Fibroblast of the aortic adventitia (primary cell): ENCODE measurements at regions not wholly inside any gene's neighbourhood (a gene's known extent, or its start where the extent isn't known, plus 50 kb on each side); places are given as distances from the start of the nearest gene placed in this dataset.

ENCODE experiments used
- DNase-seq: peaks from one replicate; pipeline ENCODE4 v3.0.0-alpha.2; 2010; ENCODE audit warnings: low read depth
- H3K4me3 ChIP-seq: 2 replicates; pipeline ENCODE4 v1.5.1; 2011; ENCODE audit warnings: low read depth, mild to moderate bottlenecking, control low read depth, low read length, moderate library complexity
- CTCF ChIP-seq: IDR thresholded peaks from 2 replicates; pipeline ENCODE4 v1.5.1; 2011; ENCODE audit warnings: mild to moderate bottlenecking, low read length, control low read depth, inconsistent platforms; ENCODE audit not compliant: insufficient read depth

GRCh38 chr7:110397927-110398660, 692.8 kb upstream of the LRRN3 start:
- no peak for TF ChIP-seq CTCF
- H3K4me3 ChIP-seq: no peak overlapping the region
- no peak for DNase-seq

- TF ChIP-seq CTCF: no peak
- H3K4me3 ChIP-seq: no peak overlapping the region
- DNase-seq: no peak
These were observed 691.5 kb upstream of the LRRN3 start for GRCh38 chr7:110399421-110399820.

GRCh38 chr7:110400411-110400810, 690.5 kb upstream of the LRRN3 start:
- TF ChIP-seq CTCF: no peak
- DNase-seq: no peak
- H3K4me3 ChIP-seq: no peak overlapping the region

- TF ChIP-seq CTCF: no peak
- H3K4me3 ChIP-seq: no peak overlapping the region
- DNase-seq: no peak
These were observed 683.7 kb upstream of the LRRN3 start for GRCh38 chr7:110407242-110407641.

GRCh38 chr7:110407706-110408105, 683.2 kb upstream of the LRRN3 start:
- no peak for TF ChIP-seq CTCF
- no peak overlapping the region for H3K4me3 ChIP-seq
- DNase-seq: no peak

- TF ChIP-seq CTCF: no peak
- no peak for DNase-seq
These were observed 678.3 kb upstream of the LRRN3 start for GRCh38 chr7:110412614-110413013.

GRCh38 chr7:110413038-110413437, 677.9 kb upstream of the LRRN3 start:
- no peak for TF ChIP-seq CTCF
- DNase-seq: no peak
- H3K4me3 ChIP-seq: no peak overlapping the region

More at GRCh38 chr7:110412614-110413013, 678.3 kb upstream of the LRRN3 start:
- H3K4me3 ChIP-seq: no peak overlapping the region
